ENCODE measurements at regions not wholly inside any gene's neighbourhood (a gene's known extent, or its start where the extent isn't known, plus 50 kb on each side); places are given as distances from the start of the nearest gene placed in this dataset.

DNA sequence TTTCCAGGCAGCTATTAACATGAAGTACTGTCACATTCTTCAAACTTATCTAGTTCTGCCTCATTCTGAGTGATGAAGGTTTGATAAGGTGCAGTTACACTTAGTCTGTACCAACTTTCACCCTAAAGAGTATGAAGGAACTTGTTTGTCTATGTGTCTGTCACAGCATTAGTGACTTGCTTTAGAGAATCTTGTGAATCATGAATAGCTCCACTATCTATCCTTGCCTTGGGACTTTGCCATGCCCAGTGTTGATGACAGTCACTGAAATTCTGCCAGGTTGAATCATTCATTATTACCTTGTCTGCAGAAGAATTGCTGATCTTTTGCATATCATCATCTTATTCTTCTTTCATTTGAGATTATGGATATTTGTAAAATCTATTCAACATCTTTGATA, 50.9 kb upstream of the A1CF start:
- DNase-seq (ENCODE audit: low read depth), result no peak

DNA sequence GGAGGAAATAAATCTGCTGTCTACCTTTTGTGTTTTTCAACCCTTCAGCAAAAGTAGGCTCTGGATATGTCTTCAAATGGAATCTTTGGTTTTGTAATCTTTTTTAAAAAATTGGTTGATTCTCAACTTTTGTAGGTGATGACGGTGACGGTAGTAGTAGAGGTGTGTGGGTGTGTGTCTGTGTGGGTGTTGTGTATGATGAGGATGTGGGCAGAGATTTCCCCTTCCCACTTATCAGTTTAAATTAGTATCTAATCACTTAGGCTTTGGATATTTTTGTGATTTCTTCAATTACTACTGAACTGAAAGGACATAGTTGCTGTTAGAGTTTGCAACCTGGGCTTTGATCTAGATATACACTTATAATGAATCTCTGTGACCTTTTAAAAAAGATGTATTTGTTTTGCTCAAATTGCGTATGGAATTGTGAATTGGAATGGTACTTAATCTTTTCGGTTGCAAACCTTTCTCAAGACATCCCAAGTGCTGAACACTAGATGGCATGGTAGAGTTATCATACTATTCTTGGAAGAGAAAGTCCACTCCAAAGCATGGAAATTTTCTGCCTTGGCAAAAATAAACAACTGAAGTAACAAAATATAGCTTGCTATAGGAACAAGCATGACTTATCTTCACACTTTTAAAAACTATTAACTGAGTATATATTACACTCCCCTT, 51.9 kb upstream of the A1CF start:
- peak; percentile 40 for DNase-seq (ENCODE audit: low read depth)

DNA sequence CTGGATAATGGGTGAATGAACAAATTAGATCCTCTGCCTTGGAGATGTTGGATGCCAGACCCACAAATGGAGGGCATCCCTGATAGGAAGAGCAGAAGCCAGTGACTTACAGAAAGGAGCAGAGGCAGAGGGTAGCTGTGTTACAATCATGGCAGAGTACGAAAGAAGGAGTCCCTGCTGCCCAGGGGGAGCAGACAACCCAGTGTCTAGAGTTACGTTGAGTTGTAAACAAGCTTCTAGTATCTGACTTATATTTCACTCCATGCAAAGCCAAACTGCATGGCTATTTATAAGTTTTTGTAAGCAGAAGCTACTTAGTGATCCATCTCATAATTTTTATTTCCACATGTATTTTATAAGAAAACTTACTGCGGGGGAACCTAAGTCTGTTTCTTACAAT, 56.2 kb upstream of the A1CF start:
- no peak for DNase-seq (ENCODE audit: low read depth)

DNA sequence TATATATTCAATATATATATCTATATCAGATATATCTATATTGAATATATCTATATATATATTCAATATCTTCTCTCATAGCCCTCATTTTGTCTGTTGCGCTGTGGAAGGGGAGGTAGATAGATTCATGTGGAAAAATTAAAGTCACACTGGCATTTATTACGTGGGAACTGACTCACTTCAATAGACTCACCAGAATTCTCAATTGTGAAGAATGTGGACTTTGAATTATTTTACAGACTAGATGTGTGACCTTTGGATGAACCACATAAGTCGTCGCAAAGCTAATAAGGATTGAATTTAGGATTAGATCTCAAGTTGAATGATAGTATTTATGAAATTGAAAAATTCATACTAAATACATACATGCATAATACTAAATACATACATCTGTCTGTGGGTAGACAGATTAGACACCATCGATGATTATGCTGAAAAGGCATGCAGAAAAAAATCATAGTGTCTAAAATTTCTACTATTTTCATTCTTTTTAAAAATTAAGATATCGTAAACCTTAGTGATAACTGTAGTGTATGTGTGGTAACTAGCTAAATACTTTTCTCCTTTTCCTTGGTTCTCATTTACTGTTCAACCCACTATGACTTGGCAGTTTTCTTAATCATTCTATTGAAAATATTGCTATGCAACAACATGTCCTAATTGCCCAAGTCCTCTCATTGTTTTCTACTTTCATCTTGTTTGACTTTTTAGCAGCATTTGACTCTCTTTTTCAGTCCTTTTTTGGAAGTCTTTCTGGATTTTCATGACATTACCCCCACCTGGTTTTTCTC, 61.8 kb upstream of the A1CF start:
- DNase-seq (ENCODE audit: low read depth), result peak; percentile 7

DNA sequence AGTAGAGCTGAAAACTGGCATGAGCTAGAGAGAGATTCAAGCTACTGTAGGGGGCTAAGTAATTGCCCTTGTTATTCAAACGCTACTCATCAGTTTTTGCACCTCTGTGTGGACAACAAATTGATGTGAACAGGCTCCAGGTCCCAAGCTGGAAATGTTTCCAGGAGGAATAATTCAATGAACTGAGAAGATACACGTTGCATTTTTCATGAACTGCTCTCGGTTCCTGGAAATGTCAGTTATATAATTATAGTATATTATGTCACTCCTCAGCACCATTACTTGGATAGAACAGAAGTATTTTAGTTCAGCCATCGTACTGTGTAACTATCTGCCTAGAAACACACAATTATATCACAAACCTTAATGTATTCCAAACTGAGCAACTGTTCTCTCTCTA, 65.9 kb upstream of the A1CF start:
- DNase-seq (ENCODE audit: low read depth), result no peak

- DNase-seq (ENCODE audit: low read depth), result no peak
Observed at GRCh38 chr10:50961297-50961696, 75.9 kb upstream of the A1CF start.

GRCh38 chr10:50963063-50963462, 77.6 kb upstream of the A1CF start:
- no peak for DNase-seq (ENCODE audit: low read depth)

DNA sequence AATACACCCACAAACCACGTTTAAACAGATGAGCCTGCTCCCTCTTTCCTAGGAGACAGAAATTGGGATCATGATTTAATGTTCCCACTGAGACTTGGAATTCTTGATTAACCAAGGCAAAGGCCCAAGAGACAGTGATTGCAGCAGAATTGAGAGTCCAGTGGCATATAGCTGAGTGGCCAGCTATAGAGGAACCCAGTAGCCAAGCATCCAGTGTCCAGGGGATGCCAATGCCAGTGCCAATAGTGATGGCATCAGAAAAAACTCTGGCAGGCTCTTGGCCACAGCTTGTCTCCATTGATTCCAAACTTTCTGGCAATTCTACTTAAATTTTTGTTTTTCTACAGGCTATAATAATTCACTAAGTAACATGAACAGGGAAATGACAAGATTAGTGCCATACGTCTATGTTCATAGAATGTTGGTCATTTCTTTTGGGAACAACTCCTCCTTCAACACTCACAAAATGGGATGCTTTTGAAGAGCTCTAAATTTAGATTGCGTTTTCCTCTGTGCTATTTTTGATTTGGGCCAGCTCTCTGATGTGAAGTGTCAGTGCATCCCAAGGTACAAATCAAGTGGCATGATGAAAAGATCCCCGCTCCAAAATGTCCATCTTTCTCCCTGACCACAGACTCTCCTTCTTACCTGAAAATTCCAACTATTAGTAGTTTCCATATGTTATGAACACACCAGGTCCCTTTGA, 83.1 kb upstream of the A1CF start:
- DNase-seq (ENCODE audit: low read depth), result no peak

GRCh38 chr10:50972591-50972990, 87.2 kb upstream of the A1CF start:
- DNase-seq (ENCODE audit: low read depth), result no peak

- no peak for DNase-seq (ENCODE audit: low read depth)
Observed at GRCh38 chr10:50981385-50981784, 92.9 kb upstream of the PRKG1 start.

DNA sequence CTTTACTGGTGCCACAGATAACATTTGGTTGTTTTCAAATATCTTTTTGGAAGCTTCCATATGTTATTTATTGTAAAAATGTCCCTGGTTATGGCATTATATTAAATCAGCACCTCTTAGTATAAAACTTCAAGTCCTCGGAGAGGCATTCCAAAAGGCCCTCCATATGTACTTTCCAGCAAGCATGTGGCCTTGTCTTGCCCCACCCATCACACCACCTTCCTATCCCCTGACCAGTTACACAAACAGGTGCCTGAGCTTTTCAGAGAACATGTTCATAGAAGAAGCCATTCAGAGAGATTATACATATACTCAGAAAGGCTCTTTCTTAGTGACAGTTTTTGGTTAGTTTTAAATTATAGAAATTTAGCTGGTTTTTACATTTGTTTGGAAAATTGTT, 92.4 kb upstream of the PRKG1 start:
- no peak for DNase-seq (ENCODE audit: low read depth)

DNA sequence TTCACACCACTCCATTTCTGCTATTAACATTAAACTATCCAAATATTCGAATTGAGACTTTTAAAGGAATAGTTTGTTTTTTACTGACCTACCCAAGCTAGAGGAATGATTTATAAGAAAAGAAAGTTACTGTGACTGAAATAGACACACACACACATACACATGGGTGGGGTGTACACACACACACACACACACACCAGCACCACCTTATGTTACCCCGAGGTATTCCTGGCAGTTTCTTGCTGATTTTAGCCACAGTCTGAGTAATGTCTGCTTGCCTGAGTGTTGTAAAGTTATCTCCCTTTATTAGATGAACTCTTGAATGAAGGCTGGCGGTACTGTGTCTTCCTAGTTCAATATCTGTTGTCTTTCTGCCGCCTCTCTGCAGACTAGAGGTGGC, 91.3 kb upstream of the PRKG1 start:
- DNase-seq (ENCODE audit: low read depth), result no peak

DNA sequence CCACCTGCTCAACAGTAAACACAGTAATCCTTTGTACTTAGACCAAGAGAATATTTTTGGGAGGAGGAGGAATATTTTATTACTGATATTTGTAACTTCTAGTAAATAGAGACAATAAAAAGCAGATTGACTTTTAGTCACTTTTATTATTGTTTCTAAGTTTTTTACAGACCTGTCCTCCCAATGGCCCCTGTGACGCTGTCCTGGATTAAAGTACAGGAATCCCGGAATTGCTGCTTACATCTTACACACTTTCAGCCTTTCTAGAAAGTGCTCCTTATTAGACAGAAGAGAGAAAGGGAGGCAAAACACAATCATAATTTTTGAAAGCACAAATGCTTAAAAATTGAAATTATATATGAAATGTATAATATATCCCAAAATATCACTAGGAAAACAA, 86.4 kb upstream of the PRKG1 start:
- DNase-seq (ENCODE audit: low read depth), result no peak

DNA sequence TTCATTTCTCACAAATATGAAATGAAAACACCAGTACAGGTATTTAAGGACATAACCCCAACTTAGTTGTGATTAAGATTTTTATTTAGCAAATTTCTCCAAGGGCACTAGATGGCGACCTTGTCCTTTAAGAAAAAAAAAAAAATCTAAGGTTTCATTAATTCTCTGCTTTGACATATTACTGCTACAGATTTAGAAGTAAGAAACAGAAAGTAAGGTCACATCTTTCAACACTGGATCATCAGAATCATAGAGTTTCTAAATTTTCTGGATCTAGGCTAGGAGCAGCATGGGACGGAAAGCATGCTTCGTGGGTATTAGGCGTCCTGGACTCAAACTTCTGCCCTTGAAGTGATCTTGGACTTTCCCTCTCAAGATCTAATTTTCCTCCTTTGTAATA, 85.5 kb upstream of the PRKG1 start:
- peak; percentile 42 for DNase-seq (ENCODE audit: low read depth)

- DNase-seq (ENCODE audit: low read depth), result peak; percentile 87
Observed at GRCh38 chr10:50990568-50991455, 83.5 kb upstream of the PRKG1 start.

DNA sequence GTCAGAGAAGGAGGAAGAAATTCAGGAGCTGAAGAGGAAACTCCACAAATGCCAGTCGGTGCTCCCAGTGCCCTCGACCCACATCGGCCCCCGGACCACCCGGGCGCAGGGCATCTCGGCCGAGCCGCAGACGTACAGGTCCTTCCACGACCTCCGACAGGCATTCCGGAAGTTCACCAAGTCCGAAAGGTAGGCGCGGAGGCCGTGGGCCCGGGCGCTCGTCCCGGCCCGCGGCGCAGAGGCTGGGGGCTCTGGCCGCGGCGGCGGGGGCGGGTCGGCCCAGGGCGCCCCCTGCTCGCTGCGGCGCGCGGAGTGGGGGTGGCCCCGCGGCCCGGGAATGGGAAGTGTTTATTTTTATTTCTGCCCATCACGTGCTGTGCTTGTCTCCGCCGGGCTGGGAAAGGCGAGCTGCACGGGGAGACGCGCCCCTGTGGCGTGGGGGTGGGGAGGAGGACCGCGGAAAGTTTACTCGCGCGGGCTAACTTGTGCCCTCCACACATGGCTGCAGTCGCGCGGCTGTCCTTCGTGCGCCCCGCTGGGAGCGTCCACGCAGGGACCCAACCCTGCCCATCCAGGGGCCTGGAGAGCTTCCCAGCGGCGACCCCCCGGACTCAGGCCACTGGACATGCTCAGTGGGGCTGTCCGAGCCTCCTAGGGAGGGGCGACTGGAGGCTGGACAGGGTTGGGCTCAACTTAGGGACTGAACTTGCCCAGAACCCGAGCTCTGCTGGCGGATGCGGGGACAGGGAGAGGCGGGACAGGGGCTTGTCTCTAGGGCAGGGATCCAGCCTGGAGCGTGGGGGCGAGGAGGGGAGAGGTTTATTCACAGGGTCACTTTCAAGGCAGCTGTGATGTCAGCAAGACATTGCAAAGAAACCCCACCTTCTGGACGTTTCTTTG, 82.6 kb upstream of the PRKG1 start:
- DNase-seq (ENCODE audit: low read depth), result peak; percentile 29

DNA sequence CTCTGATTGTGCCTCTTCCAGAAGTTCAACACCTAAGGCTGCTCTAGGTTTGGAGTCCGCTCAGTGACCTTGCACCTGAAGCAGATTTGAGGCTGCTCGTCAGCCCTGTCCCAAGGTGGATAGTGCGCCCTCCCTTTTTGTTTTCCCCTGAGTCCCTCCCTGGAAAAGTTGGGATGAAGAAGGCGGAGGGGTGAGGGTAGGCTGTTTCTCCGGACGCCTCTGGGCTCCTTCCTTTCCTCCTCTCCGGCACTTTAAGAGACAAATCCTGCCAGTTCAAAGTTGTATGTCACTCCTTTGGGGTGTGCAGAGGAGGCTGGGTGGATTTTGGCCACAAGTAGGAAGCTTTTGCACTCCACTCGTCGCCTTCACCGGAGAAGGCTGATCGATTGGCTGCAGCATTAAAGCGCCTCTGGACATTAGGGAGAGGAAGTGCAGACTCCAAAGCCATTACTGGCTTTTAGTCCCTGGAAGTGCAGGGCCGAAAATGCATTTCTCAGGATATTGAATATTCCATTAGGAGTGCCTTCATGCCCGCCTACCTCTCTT, 81.9 kb upstream of the PRKG1 start:
- DNase-seq (ENCODE audit: low read depth), result no peak

- peak; percentile 75 for DNase-seq (ENCODE audit: low read depth)
Observed at GRCh38 chr10:50992972-50993766, 81.1 kb upstream of the PRKG1 start.

GRCh38 chr10:50993771-50994251, 80.5 kb upstream of the PRKG1 start:
- DNase-seq (ENCODE audit: low read depth), result peak; percentile 91

DNA sequence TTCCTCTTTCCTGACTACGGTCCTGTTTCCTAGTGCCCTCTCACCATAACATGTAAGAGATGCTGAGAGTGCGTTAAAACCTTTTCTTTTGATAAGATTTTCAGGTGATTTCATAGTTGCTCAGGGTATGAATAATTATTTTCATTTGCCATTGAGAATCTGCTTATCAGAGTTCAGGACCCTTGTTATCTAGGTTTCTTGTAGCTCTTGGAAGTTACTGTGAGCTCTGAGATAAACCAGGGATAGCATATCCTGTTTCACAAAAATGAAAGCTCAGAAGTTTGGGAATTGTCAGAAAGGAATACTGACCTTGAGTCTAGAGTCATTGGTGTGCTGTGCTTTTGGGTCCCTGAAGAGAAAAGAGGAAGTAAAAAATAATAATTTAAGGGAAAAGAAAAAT, 76.8 kb upstream of the PRKG1 start:
- DNase-seq (ENCODE audit: low read depth), result peak; percentile 39

Measured in amniotic epithelial cell (primary cell).